K562 (cell line): ENCODE measurements at regions not wholly inside any gene's neighbourhood (a gene's known extent, or its start where the extent isn't known, plus 50 kb on each side); places are given as distances from the start of the nearest gene placed in this dataset.
A peak's percentile ranks its signal among the peaks of the same experiment; 100 is the strongest.

Experiments
- ARID1B ChIP-seq: fragments of 450-650 bp; IDR thresholded peaks from 2 replicates; pipeline ENCODE4 v1.6.1; 2016; ENCODE audit warnings: antibody characterized with exemption, mild to moderate bottlenecking, inconsistent platforms
- MAZ ChIP-seq, 2 experiments: fragments of 450-650 bp in 1 of 2; sonication (generic) in 1 of 2; formaldehyde crosslinking; IDR thresholded peaks in 1 of 2; conservative IDR thresholded peaks in 1 of 2; 2 replicates each; pipeline versions ENCODE4 v1.4.0 to v1.5.0; 2020; ENCODE audit warnings: mild to moderate bottlenecking in 1 of 2, missing genetic modification reagents in 1 of 2
- MGA ChIP-seq: fragments of 450-650 bp; IDR thresholded peaks from 2 replicates; pipeline ENCODE4 v1.6.1; 2016; ENCODE audit warnings: mild to moderate bottlenecking, moderate library complexity
- PHB ChIP-seq: fragments of 250-450 bp; sonication (Bioruptor Pico); IDR thresholded peaks from 2 replicates; pipeline ENCODE4 v1.5.0; 2021
- PHB2 ChIP-seq: fragments of 450-650 bp; IDR thresholded peaks from 2 replicates; pipeline ENCODE4 v1.6.1; 2017; ENCODE audit warnings: low read depth
- SUPT5H ChIP-seq: fragments of 450-650 bp; IDR thresholded peaks from 2 replicates; pipeline ENCODE4 v1.6.1; 2016
- TF ChIP-seq, protein P1 (sequence below): fragments of 200-800 bp; sonication (Bioruptor generic); IDR thresholded peaks from 2 replicates; pipeline ENCODE4 v1.6.1; 2017; ENCODE audit warnings: missing genetic modification characterization, missing compliant biosample characterization

DNA sequence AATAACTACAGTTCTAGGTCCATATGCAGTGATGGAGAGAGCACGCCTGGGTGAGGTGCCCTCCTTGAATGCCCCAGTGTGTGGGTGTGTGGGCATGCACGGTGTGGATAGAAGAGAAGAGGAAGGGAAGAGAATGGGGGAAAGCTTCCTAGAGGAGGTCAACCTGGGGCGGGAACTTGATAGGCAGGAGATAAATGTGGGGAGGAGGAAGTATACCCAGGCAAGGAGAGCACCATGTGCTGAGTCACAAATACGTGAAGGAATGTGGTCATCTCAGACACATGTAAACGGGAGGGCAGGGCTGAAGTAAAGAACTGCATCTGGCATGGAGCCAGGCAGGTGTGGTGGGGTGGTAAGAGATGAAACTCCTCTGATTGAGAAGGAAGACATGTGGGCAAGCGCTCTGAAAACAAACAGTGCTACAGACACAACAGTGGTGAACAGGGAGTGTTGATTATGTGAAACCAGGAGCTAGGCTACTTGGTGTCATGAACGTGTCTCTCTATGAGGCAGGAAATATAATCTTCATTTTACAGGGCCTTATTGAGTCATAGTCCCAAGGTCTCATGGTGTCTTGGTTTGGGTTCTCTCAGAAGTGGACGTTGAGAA, 61.5 kb upstream of the EED start (continued):
- TF ChIP-seq, protein P1, sequence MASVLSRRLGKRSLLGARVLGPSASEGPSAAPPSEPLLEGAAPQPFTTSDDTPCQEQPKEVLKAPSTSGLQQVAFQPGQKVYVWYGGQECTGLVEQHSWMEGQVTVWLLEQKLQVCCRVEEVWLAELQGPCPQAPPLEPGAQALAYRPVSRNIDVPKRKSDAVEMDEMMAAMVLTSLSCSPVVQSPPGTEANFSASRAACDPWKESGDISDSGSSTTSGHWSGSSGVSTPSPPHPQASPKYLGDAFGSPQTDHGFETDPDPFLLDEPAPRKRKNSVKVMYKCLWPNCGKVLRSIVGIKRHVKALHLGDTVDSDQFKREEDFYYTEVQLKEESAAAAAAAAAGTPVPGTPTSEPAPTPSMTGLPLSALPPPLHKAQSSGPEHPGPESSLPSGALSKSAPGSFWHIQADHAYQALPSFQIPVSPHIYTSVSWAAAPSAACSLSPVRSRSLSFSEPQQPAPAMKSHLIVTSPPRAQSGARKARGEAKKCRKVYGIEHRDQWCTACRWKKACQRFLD (CRISPR knock-in tag) = no peak; the same call in 1 of the 2 replicates
- TF ChIP-seq SUPT5H (no peak), PHB2 (no peak), MGA (peak; percentile 84), ARID1B (peak; percentile 85), PHB (CRISPR knock-in tag) (no peak), MAZ (CRISPR knock-in tag; conservative IDR thresholded peaks at IDR 0.05 in 1 of 2, IDR thresholded peaks at IDR 0.05 in 1 of 2) (peak; percentile 53 to 55; a peak in 3 of 4 replicates)
